Neural cell (in vitro differentiated cells): ENCODE measurements at regions not wholly inside any gene's neighbourhood (a gene's known extent, or its start where the extent isn't known, plus 50 kb on each side); places are given as distances from the start of the nearest gene placed in this dataset.

ENCODE experiments used
- H2AFZ ChIP-seq: fragments of 200-600, 300-800 bp; sonication (generic), shearing (Covaris generic); 2 replicates; pipeline ENCODE4 v1.6.0; 2014; ENCODE audit warnings: low read depth, mild to moderate bottlenecking, antibody characterized with exemption, low read length, moderate library complexity
- H3F3A ChIP-seq: fragments of 200-600 bp; shearing (Covaris generic); 2 replicates; pipeline ENCODE4 v1.6.1; 2016; ENCODE audit warnings: mild to moderate bottlenecking, moderate library complexity, mixed read lengths, antibody characterized with exemption, low read length; ENCODE audit not compliant: insufficient read depth, poor library complexity, severe bottlenecking
- H3K27ac ChIP-seq: fragments of 200-600, 300-800 bp; sonication (generic), shearing (Covaris generic); 2 replicates; pipeline ENCODE4 v1.5.1; 2014; ENCODE audit warnings: mild to moderate bottlenecking, low read length, moderate library complexity
- H3K27me3 ChIP-seq: fragments of 300-800, 200-600 bp; sonication (generic), shearing (Covaris generic); 2 replicates; pipeline ENCODE4 v1.6.0; 2014; ENCODE audit warnings: mild to moderate bottlenecking, low read depth, low read length, moderate library complexity; ENCODE audit not compliant: insufficient read depth
- H3K36me3 ChIP-seq: fragments of 300-800, 200-600 bp; sonication (generic), shearing (Covaris generic); 2 replicates; pipeline ENCODE4 v1.5.1; 2014; ENCODE audit warnings: mild to moderate bottlenecking, antibody characterized with exemption, low read length, moderate library complexity; ENCODE audit not compliant: insufficient read depth
- H3K4me2 ChIP-seq: fragments of 300-800, 200-600 bp; sonication (generic), shearing (Covaris generic); 2 replicates; pipeline ENCODE4 v1.6.0; 2014; ENCODE audit warnings: mild to moderate bottlenecking, low read length
- H3K4me3 ChIP-seq: fragments of 300-800, 200-600 bp; sonication (generic), shearing (Covaris generic); 2 replicates; pipeline ENCODE4 v1.5.1; 2014; ENCODE audit warnings: mild to moderate bottlenecking, low read length, moderate library complexity
- H3K79me2 ChIP-seq: fragments of 200-600 bp; shearing (Covaris generic); replicated peaks from 2 replicates; pipeline ENCODE4 v1.6.0; 2014; ENCODE audit warnings: mild to moderate bottlenecking, low read length, moderate library complexity; ENCODE audit not compliant: insufficient read depth
- H3K9ac ChIP-seq: fragments of 300-800, 200-600 bp; sonication (generic), shearing (Covaris generic); 2 replicates; pipeline ENCODE4 v1.6.1; 2016; ENCODE audit warnings: mild to moderate bottlenecking, low read length, mixed read lengths
- H3K9me2 ChIP-seq: fragments of 200-600 bp; shearing (Covaris generic); 2 replicates; pipeline ENCODE4 v1.6.1; 2016; ENCODE audit warnings: mild to moderate bottlenecking, low read length, mixed read lengths; ENCODE audit not compliant: insufficient read depth
- H3K9me3 ChIP-seq: fragments of 200-600, 300-800 bp; sonication (generic), shearing (Covaris generic); 2 replicates; pipeline ENCODE4 v1.6.1; 2016; ENCODE audit warnings: mild to moderate bottlenecking, mixed run types, low read length, moderate library complexity, mixed read lengths
- H4K20me1 ChIP-seq: fragments of 200-600 bp; shearing (Covaris generic); 2 replicates; pipeline ENCODE4 v1.6.1; 2016; ENCODE audit warnings: mild to moderate bottlenecking, mixed run types; ENCODE audit not compliant: insufficient read depth
- CTCF ChIP-seq: fragments of 450-650 bp; IDR thresholded peaks from 2 replicates; pipeline ENCODE4 v1.5.1; 2014; ENCODE audit warnings: antibody characterized with exemption, mild to moderate bottlenecking, moderate library complexity; ENCODE audit not compliant: poor library complexity, severe bottlenecking
- EP300 ChIP-seq: fragments of 450-650 bp; conservative IDR thresholded peaks from 2 replicates; pipeline ENCODE4 v1.6.1; 2014; ENCODE audit warnings: antibody characterized with exemption, mild to moderate bottlenecking, moderate library complexity; ENCODE audit not compliant: poor library complexity, severe bottlenecking
- EZH2 ChIP-seq: fragments of 200-600, 300-800 bp; shearing (Covaris generic), sonication (generic); IDR thresholded peaks from 2 replicates; pipeline ENCODE4 v1.6.1; 2014; ENCODE audit warnings: antibody characterized with exemption, low read length, borderline replicate concordance, mild to moderate bottlenecking; ENCODE audit not compliant: insufficient read depth, poor library complexity, severe bottlenecking
- MXI1 ChIP-seq: fragments of 450-650 bp; conservative IDR thresholded peaks from 2 replicates; pipeline ENCODE4 v1.6.1; 2014; ENCODE audit warnings: antibody characterized with exemption, mild to moderate bottlenecking; ENCODE audit not compliant: poor library complexity, severe bottlenecking
- POLR2AphosphoS5 ChIP-seq: IDR thresholded peaks from 2 replicates; pipeline ENCODE4 v1.6.1; 2012
- RAD21 ChIP-seq: fragments of 450-650 bp; conservative IDR thresholded peaks from 2 replicates; pipeline ENCODE4 v1.6.1; 2014; ENCODE audit warnings: antibody characterized with exemption, mild to moderate bottlenecking, moderate library complexity
- REST ChIP-seq: IDR thresholded peaks from 2 replicates; pipeline ENCODE4 v1.6.1; 2012; ENCODE audit warnings: borderline replicate concordance
- SMC3 ChIP-seq: fragments of 450-650 bp; conservative IDR thresholded peaks from 2 replicates; pipeline ENCODE4 v1.6.1; 2014; ENCODE audit warnings: antibody characterized with exemption, mild to moderate bottlenecking, moderate library complexity; ENCODE audit not compliant: poor library complexity
- TAF1 ChIP-seq: IDR thresholded peaks from 2 replicates; pipeline ENCODE4 v1.6.1; 2012; ENCODE audit warnings: low read depth

- no peaks in the 10 kb centered on the region for H3K27me3 ChIP-seq
- no peaks in the 10 kb centered on the region for H3K9me2 ChIP-seq
- no peak overlapping the region for H2AFZ ChIP-seq
- H3K79me2 ChIP-seq, result no peaks in the 10 kb centered on the region
- TF ChIP-seq RAD21 (no peak), POLR2AphosphoS5 (no peak), TAF1 (no peak), REST (no peak), EZH2 (no peak), CTCF (no peak), SMC3 (no peak), EP300 (no peak), MXI1 (no peak)
- H3K9me3 ChIP-seq, result no peaks in the 10 kb centered on the region
- H3K9ac ChIP-seq, result no peak overlapping the region
- no peaks in the 10 kb centered on the region for H4K20me1 ChIP-seq
- no peaks in the 10 kb centered on the region for H3K36me3 ChIP-seq
- H3K4me3 ChIP-seq, result no peak overlapping the region
- no peak overlapping the region for H3K4me2 ChIP-seq
- H3K27ac ChIP-seq, result no peak overlapping the region
- no peaks in the 10 kb centered on the region for H3F3A ChIP-seq
These were observed 1928.2 kb upstream of the TENM3 start for GRCh38 chr4:180314972-180315371.

- Histone ChIP-seq H3K9me3 (no peaks in the 10 kb centered on the region), H3K36me3 (no peaks in the 10 kb centered on the region), H2AFZ (no peak overlapping the region), H3K9me2 (no peaks in the 10 kb centered on the region), H3K27me3 (no peaks in the 10 kb centered on the region), H3K79me2 (no peaks in the 10 kb centered on the region), H3K4me2 (no peak overlapping the region), H3K9ac (no peak overlapping the region), H3K27ac (no peak overlapping the region), H4K20me1 (no peaks in the 10 kb centered on the region), H3K4me3 (no peak overlapping the region), H3F3A (no peaks in the 10 kb centered on the region)
- TF ChIP-seq MXI1, result no peak
- no peak for TF ChIP-seq CTCF
- no peak for TF ChIP-seq RAD21
- TF ChIP-seq POLR2AphosphoS5, result no peak
- no peak for TF ChIP-seq TAF1
- no peak for TF ChIP-seq REST
These were observed 1912.7 kb upstream of the TENM3 start for GRCh38 chr4:180330521-180330920.
